ENCODE measurements at regions not wholly inside any gene's neighbourhood (a gene's known extent, or its start where the extent isn't known, plus 50 kb on each side); places are given as distances from the start of the nearest gene placed in this dataset.

GRCh38 chr1:95438218-95438948 lies 204.4 kb downstream of the RWDD3 start:
- TF ChIP-seq CTCF (conservative IDR thresholded peaks at IDR 0.05; ENCODE audit: low read length), result no peak
- no peak for TF ChIP-seq EZH2phosphoT487 (IDR thresholded peaks at IDR 0.05; ENCODE audit: borderline replicate concordance, low read depth, low read length)

All from OCI-LY7 (cell line).